ENCODE measurements at regions not wholly inside any gene's neighbourhood (a gene's known extent, or its start where the extent isn't known, plus 50 kb on each side); places are given as distances from the start of the nearest gene placed in this dataset.
"Not testable (repeated sequence)": the region's sequence is repeated elsewhere in the genome, so short reads cannot be mapped to it uniquely, and the experiment has no call there.

- no peak for DNase-seq
Observed at GRCh38 chr4:67035986-67036385, 509.3 kb downstream of the CENPC start.

- DNase-seq: no peak
Observed at GRCh38 chr4:67035501-67035900, 509.8 kb downstream of the CENPC start.

GRCh38 chr4:67030636-67031035 is 514.7 kb downstream of the CENPC start:
- DNase-seq: no peak

- no peak for DNase-seq
Observed at GRCh38 chr4:67020438-67020797, 524.9 kb downstream of the CENPC start.

DNA sequence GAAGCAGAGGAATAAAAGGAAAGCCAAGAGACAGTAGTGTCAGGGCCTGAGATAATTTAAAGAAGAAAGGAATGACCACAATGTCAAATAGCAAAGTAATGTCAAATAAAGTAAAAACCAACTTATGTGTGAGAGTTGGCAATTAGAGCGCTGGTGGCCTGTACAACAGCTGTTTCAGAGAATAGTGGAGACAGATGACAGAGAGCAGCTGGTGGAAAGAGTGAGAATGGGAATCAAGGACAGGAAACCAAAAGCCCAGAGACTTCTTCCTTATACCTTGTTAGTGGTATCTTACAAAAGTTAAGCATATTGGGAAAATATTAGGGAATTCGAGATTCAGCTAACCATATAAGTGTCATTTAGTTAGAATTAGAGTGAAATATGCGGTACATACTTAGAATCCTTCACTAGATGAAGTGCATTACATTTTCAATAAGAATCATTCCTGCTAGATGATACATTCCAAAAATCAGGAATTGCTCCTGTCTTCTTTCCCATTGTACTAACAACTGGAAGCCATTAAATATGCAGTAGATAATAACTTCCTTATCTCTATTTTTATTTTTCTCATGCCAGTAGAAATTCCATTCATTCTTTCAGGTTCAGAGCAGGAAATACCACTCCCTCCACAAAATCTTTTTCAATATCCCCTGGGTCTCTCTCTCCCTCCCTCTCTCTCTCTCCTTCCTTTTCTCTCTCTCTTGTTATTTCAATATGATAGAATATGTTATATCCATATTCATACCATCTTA is 525.4 kb downstream of the CENPC start:
- DNase-seq: no peak

DNA sequence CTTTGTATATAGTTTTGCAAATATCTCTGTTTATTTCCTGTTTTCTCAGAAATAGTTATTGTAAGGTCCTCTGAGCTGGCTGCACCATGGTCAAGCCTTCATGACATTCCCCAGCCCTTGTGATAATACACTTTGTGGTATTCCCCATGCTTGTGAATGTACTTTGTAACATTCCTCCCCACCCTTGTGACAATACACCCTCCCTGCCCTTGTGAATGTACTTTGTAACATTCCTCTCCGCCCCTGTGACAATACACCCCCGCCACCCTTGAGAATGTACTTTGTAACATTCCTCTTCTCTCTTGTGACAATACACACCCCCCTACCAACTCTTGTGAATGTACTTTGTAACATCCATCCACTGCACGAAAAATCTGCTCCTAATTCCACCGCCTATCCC is 530.7 kb downstream of the CENPC start:
- DNase-seq: no peak

- no peak for DNase-seq
Observed at GRCh38 chr4:67006791-67007190, 538.5 kb downstream of the CENPC start.

DNA sequence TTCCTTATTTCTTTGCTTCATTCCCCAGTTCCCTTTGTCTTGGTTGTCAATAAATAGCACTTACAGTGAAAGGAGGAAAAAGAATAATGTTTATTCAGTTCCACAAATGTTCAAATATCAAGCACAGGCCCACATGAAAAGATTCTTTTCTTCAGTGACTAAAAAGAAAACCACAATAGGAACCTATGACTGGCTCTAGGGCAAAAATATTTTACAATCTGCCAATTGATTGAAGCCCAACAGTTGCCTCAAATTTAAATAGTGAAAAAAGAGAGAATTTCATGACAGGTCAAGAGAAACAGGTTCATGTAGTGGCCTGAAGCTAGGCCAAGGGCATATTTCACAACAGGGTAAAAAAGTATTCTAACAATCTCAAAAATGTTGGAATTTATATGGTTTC is 553.8 kb downstream of the CENPC start:
- no peak for DNase-seq

DNA sequence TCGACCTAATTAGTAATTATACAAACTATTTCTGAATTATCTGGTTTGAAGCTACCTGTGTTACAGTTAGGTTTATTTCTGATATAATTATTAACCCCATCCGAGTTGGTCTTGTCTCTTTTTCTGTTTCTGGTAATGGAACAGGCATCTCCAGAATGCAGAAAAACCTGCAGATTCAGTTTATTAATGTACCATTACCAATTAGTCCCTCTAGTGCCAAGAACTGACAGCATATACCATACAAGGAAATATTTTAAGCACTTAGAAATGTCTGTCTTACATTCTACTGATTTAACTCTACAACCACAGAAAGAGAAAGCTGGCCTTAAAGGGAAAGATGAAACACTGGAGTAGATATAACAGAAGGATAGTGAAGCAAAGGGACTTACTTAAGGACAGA is 570.6 kb downstream of the CENPC start:
- DNase-seq: no peak

DNA sequence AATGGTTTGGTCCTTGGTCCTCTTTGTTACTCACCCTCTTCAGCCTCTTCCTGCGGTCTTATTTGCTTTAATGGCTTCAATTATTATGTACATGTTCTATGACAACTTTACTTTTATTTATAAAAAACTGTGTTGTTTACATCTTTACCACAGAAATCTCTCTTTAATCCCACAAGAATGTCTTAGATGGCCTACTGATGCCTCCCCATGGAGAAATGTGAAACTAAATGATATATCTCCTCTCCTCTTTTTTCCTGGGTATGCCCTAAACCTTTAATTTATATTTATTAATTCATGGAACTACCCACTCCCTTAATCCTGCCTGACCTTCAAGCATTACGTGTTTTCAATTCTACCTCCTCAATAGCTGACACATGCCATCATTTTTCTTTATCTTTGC is 573.2 kb downstream of the CENPC start:
- DNase-seq: no peak

DNA sequence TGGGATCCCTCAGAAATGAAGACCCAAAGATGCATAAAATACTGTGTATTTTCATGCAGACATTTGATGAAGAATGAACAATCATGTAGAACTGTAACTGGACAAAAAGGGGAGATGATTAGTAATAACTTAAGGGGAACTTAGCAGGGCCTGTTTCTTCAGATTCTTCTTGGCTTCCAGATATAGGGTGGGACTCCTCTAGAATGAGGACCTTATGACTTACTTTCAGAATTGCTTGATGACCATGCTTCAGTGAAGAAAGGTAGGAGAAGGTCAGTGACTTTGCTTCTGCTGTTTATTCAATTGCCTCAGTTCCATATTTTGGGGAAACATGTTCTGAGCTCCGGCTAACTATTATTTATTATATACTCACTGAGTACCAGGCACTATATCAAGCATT is 580.8 kb downstream of the CENPC start:
- DNase-seq: no peak

GRCh38 chr4:66963084-66963483 is 582.2 kb downstream of the CENPC start:
- DNase-seq: no peak

DNA sequence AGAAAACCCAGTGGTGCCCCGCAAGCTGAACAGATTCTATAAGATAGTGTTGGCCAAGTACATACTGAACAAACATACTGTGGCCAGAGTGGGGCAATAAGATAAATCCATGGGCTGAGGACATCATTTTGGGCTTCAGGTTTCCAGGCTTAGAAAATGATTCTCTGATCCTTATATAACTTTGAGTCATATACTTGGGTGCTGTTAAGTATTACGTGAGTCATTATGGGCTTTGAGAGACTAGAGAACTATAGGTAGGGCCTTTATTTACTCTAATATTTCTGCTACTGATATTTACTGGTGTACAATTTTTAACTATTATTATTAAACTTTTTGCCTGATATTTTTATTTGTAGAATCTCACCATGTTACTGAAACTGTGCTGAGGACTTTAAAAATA is 586.1 kb downstream of the CENPC start:
- no peak for DNase-seq

- DNase-seq: no peak
Observed at GRCh38 chr4:66956852-66957251, 588.5 kb downstream of the CENPC start.

DNA sequence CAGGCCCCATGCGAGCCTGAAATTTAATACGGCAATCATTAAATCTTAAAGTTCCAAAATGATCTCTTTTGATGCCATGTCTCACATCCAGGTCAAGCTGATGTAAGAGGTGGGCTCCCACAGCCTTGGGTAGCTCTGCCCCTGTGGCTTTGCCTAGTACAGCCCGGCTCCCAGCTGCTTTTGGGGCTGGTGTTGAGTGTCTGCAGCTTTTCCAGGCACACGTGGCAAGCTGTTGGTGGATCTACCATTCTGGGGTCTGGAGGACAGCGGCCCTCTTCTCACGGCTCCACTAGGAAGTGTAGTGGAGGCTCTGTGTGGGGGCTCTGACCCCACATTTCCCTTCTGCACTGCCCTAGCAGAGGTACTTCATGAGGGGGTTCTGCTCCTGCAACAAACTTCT is 588.9 kb downstream of the CENPC start:
- no peak for DNase-seq

GRCh38 chr4:66955784-66956183 is 589.5 kb downstream of the CENPC start:
- no peak for DNase-seq

DNA sequence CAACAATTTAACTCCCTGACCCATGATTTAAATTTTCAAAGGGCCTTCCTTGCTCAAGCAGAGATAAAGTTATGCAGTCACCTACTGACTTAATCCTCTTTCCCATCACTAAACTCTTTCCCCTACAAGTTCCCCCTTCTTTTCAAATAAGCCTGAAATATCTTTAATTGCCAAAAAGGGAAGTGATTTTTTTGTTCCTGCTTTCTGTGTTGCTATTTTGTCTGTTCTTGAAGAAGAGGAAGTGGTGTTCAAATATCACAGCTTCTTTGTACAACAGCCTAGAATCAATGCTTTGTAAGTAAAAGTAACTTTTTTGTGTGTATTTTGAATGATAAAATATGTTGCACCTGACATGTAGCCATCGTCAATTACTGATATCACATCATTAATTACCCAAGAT is 595.9 kb downstream of the CENPC start:
- no peak for DNase-seq

DNA sequence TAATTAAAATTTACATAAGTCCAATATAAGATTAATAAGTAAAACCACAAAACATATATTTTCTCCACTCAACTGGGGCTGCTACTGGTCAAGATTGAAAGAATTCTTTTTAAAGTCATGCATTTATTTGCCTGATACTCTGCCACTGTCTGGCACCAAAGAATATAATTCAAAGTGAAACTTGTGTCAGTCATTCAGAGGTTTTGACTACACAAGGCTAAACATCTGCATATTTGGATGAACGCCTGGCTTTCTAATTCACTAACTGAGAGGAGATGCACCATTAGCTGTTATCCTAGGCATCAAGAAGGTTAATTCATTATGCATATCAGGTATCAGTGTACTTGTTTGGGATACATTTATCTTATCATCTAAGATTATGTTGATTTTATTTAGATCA is 598.5 kb downstream of the CENPC start:
- no peak for DNase-seq

DNA sequence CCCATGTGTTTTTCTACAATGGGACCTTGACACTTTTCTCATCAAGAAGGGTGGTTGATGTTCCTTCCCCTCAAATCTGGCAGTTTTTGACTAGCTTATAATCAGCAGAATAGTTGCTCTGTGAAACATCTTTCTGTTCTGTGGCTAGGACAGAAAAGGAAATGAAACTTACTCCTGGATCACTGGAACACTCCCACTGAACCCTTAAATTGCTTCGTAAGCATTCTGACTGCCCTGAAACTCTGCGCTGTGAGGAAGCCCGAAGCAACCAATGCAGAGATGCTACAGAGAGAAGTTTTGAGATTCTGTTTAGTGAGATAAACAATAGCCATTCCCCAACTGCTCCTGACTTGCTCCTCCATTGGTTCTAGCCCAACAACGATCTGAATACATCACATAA is 602.2 kb downstream of the CENPC start:
- DNase-seq: no peak

- not testable (repeated sequence) for DNase-seq
Observed at GRCh38 chr4:66931981-66932380, 613.3 kb downstream of the CENPC start.

GRCh38 chr4:66930206-66930605 is 615.1 kb downstream of the CENPC start:
- no peak for DNase-seq

- DNase-seq: no peak
Observed at GRCh38 chr4:66929748-66930147, 615.6 kb downstream of the CENPC start.

- DNase-seq: not testable (repeated sequence)
Observed at GRCh38 chr4:66928881-66929280, 616.4 kb downstream of the CENPC start.

DNA sequence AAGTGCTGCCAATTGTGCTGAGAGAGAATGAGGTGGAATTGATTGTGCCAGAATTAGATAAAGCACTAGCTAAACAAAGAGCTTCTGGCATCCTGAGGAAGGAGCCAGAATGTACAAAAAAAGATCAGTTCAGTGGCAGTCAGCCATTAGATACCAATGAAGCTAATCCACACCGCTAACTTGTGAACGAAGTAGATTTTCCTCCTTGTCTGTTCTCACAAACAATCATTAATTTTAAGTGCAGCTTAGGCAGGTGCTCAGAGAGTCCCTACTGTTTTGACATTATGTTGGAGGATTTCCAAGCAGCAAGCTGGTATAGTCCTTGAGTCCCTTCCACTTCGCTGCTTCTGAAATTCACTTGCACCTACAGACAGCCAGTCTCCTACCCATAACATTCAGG is 617.4 kb downstream of the CENPC start:
- no peak for DNase-seq

GRCh38 chr4:66926687-66927086 is 618.6 kb downstream of the CENPC start:
- no peak for DNase-seq

All from activated CD4-positive, alpha-beta T cell treated with anti-CD3 and anti-CD28 coated beads for 48 hours (primary cell).